PFSK-1 (cell line): ENCODE measurements at regions not wholly inside any gene's neighbourhood (a gene's known extent, or its start where the extent isn't known, plus 50 kb on each side); places are given as distances from the start of the nearest gene placed in this dataset.

ENCODE experiments used
- FOXP2 ChIP-seq: optimal IDR thresholded peaks from 2 replicates; pipeline ENCODE3; 2011; ENCODE audit warnings: borderline replicate concordance, control low read depth, inconsistent platforms; ENCODE audit not compliant: insufficient read depth; ENCODE audit errors: extremely low read length, extremely low read depth
- POLR2AphosphoS5 ChIP-seq: IDR thresholded peaks from 2 replicates; pipeline ENCODE4 v1.6.1; 2012; ENCODE audit warnings: low read depth, mild to moderate bottlenecking, control low read depth, low read length, moderate library complexity
- SIN3A ChIP-seq: IDR thresholded peaks from 2 replicates; pipeline ENCODE4 v1.6.1; 2012; ENCODE audit warnings: mild to moderate bottlenecking, low read length, moderate library complexity, borderline replicate concordance; ENCODE audit not compliant: insufficient read depth
- TAF1 ChIP-seq: IDR thresholded peaks from 2 replicates; pipeline ENCODE4 v1.6.1; 2012; ENCODE audit warnings: low read length, control low read depth, borderline replicate concordance; ENCODE audit not compliant: insufficient read depth
- TF ChIP-seq, protein P1 (sequence below), 2 experiments: IDR thresholded peaks; 2 replicates each; pipeline versions ENCODE4 v1.6.1 to v1.8.0; 2011 to 2012; ENCODE audit warnings: low read depth in 2 of 2, low read length in 2 of 2, control low read depth in 1 of 2, inconsistent platforms in 1 of 2, mild to moderate bottlenecking in 1 of 2, moderate library complexity in 1 of 2; ENCODE audit not compliant: insufficient read depth in 1 of 2

DNA sequence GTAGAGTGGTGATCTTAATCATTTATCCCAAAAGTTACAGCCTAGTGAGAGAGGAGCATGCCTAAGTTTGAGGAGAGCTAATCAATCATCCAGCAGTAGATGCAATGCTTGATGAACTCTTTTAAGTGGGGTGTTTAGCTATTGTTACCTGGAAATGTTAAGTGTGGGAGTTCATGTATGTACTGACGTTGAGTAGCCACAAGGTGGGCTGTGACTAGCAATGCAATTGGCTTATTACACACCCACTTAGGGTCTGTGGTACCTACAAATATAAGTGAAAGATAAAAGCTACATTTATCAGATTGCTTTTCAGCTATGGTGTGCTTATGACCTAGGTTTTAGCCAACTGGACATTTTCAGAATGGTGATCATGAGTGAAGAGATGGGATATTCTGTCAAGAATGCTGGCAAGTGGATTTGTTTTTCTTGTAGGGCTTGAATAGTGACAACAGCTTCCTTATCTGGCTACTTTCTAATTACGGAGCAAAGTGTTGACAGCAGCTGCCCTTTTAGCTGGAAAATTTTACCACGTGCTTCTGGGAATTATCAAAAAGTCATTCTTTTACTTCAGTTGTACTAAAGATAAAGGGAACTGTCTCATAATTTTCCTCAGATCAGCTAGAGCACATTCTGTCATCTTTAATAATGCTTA, 170.6 kb downstream of the POSTN start:
- TF ChIP-seq SIN3A = no peak
- TF ChIP-seq, protein P1, sequence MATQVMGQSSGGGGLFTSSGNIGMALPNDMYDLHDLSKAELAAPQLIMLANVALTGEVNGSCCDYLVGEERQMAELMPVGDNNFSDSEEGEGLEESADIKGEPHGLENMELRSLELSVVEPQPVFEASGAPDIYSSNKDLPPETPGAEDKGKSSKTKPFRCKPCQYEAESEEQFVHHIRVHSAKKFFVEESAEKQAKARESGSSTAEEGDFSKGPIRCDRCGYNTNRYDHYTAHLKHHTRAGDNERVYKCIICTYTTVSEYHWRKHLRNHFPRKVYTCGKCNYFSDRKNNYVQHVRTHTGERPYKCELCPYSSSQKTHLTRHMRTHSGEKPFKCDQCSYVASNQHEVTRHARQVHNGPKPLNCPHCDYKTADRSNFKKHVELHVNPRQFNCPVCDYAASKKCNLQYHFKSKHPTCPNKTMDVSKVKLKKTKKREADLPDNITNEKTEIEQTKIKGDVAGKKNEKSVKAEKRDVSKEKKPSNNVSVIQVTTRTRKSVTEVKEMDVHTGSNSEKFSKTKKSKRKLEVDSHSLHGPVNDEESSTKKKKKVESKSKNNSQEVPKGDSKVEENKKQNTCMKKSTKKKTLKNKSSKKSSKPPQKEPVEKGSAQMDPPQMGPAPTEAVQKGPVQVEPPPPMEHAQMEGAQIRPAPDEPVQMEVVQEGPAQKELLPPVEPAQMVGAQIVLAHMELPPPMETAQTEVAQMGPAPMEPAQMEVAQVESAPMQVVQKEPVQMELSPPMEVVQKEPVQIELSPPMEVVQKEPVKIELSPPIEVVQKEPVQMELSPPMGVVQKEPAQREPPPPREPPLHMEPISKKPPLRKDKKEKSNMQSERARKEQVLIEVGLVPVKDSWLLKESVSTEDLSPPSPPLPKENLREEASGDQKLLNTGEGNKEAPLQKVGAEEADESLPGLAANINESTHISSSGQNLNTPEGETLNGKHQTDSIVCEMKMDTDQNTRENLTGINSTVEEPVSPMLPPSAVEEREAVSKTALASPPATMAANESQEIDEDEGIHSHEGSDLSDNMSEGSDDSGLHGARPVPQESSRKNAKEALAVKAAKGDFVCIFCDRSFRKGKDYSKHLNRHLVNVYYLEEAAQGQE (IDR thresholded peaks at IDR 0.05; ENCODE audit: insufficient read depth in 1 of 2, low read depth in 2 of 2, low read length in 2 of 2) = no peak
- no peak for TF ChIP-seq TAF1
- TF ChIP-seq POLR2AphosphoS5 = no peak
- TF ChIP-seq FOXP2 = no peak

DNA sequence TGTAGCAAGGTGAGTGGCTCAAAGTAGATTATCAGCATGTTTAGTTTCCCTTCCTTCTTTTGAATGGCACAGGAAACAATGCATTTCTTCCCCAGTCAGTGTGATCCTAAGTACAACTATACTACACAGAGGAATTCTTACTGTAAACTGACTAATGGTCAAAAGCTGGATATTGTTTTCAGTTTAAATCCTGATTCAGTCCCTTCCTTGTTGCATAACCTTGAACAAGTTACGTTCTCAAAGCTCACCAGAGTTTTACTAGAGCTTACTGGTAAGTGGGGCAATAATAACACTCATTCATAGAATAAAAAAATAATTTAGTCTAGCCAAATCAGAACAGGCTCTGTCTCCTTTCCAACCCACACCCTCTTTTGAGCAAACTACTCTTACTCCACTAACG, 180.1 kb downstream of the POSTN start:
- TF ChIP-seq FOXP2 (no peak), POLR2AphosphoS5 (no peak), TAF1 (no peak), SIN3A (no peak)
- TF ChIP-seq, protein P1 (IDR thresholded peaks at IDR 0.05; ENCODE audit: insufficient read depth in 1 of 2, low read depth in 2 of 2, low read length in 2 of 2) = no peak

DNA sequence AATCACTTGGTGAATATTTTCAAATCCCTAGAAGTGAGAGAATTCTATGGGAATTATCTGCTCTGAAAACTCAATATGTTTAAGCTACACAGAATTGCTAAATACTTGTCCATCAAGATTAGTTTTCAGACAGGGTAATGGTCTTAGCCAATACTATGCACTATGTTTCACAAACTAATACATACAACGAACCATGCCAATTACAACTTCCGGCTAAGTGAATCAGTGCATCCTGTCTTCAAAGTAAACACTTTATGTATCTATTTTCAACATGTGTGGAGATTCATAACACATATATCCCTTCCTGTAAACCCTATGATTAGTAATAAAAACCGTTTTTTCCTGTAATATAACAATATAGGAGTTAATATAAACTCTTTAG, 181.5 kb downstream of the POSTN start:
- TF ChIP-seq TAF1 (no peak), SIN3A (no peak), FOXP2 (no peak), POLR2AphosphoS5 (no peak)
- TF ChIP-seq, protein P1 (IDR thresholded peaks at IDR 0.05; ENCODE audit: insufficient read depth in 1 of 2, low read depth in 2 of 2, low read length in 2 of 2) = no peak

DNA sequence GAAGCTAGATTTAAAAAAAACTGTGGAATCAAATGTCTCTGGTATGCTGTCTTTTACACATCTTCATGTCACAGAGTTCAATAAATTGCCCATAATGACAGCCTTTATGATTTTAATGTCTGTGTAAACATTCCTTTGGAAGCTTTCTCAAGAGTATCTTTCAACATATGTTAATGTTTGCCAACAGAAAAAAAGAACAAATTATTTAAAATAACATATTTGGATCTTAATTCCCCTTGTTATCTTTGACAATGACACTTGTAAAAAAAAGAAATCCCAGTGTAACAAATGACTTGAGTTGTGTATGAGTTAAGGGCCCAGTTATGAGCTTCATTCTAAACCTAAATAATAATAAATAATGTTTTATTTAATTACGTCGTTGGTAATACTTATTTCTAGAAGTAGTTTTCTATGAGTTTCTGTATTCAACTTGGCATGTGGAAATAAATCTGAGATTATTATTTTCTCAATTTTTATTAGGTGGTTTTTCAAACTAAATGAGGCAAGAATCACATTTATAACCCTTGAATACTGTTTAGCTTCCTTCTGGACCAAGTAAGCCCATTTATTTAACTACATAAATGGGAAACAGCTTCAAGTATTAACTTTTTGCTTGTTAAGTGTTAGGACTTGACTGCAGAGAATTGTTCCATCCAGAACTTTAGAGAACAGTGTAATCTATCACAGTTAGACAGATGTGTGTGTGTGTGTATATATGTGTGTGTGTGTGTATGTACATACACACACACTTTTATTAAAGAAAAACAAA, 182.1 kb downstream of the POSTN start:
- TF ChIP-seq SIN3A (no peak), POLR2AphosphoS5 (no peak), FOXP2 (no peak), TAF1 (no peak)
- TF ChIP-seq, protein P1 (IDR thresholded peaks at IDR 0.05; ENCODE audit: insufficient read depth in 1 of 2, low read depth in 2 of 2, low read length in 2 of 2) = no peak
